Right lobe of liver (tissue), 6 donors: ENCODE measurements at regions not wholly inside any gene's neighbourhood (a gene's known extent, or its start where the extent isn't known, plus 50 kb on each side); places are given as distances from the start of the nearest gene placed in this dataset.

ENCODE experiments used
- ATAC-seq, 4 donors: fragments of 200-7000 bp; cut with Tn5 transposase; one replicate each; pipeline ENCODE4 v1.9.1; 2020; ENCODE audit warnings: mild to moderate bottlenecking in 4 of 4, moderate library complexity in 4 of 4
- DNase-seq, 3 donors: peaks; one replicate each; pipeline ENCODE4 v3.0.0-alpha.2; 2020
- H3K27ac ChIP-seq, 3 donors: fragments of 200-600 bp; one replicate each; pipeline ENCODE4 v1.8.0; 2022
- H3K27me3 ChIP-seq, 2 donors: fragments of 200-600 bp; one replicate each; pipeline ENCODE4 v1.8.0; 2022
- H3K36me3 ChIP-seq, 4 donors: fragments of 200-600 bp; sonication (generic) in 1 of 4; one replicate each; pipeline versions ENCODE4 v1.5.1 to v1.8.0; 2017 to 2022; ENCODE audit warnings: control low read depth in 1 of 4
- H3K4me1 ChIP-seq, 4 donors: fragments of 200-600 bp; sonication (generic) in 1 of 4; one replicate each; pipeline versions ENCODE4 v1.5.1 to v1.8.0; 2017 to 2022; ENCODE audit warnings: control low read depth in 1 of 4
- H3K4me3 ChIP-seq, 3 donors: fragments of 200-600 bp; one replicate each; pipeline ENCODE4 v1.8.0; 2022
- H3K9me3 ChIP-seq, 4 donors: fragments of 200-600 bp; sonication (generic) in 1 of 4; one replicate each; pipeline versions ENCODE4 v1.5.1 to v1.8.0; 2017 to 2022; ENCODE audit warnings: control low read depth in 1 of 4
- POLR2A ChIP-seq: fragments of 450-650 bp; IDR thresholded peaks from one replicate; pipeline ENCODE4 v1.6.1; 2017; ENCODE audit warnings: antibody characterized with exemption, mild to moderate bottlenecking
- WGBS: methylation state at CpG from one replicate; pipeline ENCODE4 v1.1.6; 2018; ENCODE audit warnings: low coverage, low lambda C conversion rate; ENCODE audit not compliant: insufficient coverage; ENCODE audit errors: missing lambda C conversion rate; 5-methylcytosine and 5-hydroxymethylcytosine counted together
- intact Hi-C, 2 donors: fragments of 100-400 bp; cut with DNase I; formaldehyde crosslinking; loops; one replicate each; pipeline versions ENCODE4 v1.11.2 to v1.14.1; 2022
- TF ChIP-seq, protein P1 (sequence below), 4 donors: fragments of 200-600 bp in 3 of 4; fragments of 450-650 bp in 1 of 4; IDR thresholded peaks; one replicate each; pipeline versions ENCODE4 v1.5.1 to v1.8.0; 2016 to 2022; ENCODE audit warnings: antibody characterized with exemption in 4 of 4, mild to moderate bottlenecking in 2 of 4
- donor health status: DM: no; HTN: yes; CAD: no.
- donor health status: DM: no; HTN: no; CAD: no.
- donor health status: DM: no; HTN: no; CAD: no.
- donor health status: DM: no; HTN: yes; CAD: no.
- donor health status: DM: no; HTN: yes; CAD: no.

DNA sequence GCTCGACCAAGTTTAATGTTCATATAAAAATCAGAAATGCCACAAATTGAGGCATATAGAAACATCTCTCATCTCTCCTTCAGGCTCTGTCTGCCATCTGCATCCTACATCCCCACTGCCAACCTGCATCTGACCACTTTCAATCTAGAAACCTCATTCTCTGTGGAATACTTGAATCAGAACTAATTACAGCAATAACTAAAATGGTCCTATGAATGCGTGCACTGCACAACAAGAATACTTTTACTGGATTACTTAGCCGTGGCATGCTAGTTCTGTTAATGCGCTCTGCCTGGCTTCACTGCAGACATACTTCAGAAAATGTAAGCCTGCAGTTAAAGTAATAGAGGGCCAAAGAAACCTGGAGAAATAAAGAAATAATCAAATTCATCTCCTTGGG, 89.8 kb upstream of the NR5A2 start:
- no peaks in the 10 kb centered on the region for H3K4me1 ChIP-seq
- intact Hi-C loops = no loop called here
- DNase-seq (no peak), ATAC-seq (no peak)
- H3K9me3 ChIP-seq = no peaks in the 10 kb centered on the region
- 81% methylated on average over 4 of the region's 4 CpGs for WGBS
- H3K36me3 ChIP-seq = no peaks in the 10 kb centered on the region
- H3K27me3 ChIP-seq = no peaks in the 10 kb centered on the region
- no peak overlapping the region for H3K27ac ChIP-seq
- no peak for TF ChIP-seq POLR2A
- TF ChIP-seq, protein P1, sequence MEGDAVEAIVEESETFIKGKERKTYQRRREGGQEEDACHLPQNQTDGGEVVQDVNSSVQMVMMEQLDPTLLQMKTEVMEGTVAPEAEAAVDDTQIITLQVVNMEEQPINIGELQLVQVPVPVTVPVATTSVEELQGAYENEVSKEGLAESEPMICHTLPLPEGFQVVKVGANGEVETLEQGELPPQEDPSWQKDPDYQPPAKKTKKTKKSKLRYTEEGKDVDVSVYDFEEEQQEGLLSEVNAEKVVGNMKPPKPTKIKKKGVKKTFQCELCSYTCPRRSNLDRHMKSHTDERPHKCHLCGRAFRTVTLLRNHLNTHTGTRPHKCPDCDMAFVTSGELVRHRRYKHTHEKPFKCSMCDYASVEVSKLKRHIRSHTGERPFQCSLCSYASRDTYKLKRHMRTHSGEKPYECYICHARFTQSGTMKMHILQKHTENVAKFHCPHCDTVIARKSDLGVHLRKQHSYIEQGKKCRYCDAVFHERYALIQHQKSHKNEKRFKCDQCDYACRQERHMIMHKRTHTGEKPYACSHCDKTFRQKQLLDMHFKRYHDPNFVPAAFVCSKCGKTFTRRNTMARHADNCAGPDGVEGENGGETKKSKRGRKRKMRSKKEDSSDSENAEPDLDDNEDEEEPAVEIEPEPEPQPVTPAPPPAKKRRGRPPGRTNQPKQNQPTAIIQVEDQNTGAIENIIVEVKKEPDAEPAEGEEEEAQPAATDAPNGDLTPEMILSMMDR (IDR thresholded peaks at IDR 0.05) = no peak
- H3K4me3 ChIP-seq = no peak overlapping the region

DNA sequence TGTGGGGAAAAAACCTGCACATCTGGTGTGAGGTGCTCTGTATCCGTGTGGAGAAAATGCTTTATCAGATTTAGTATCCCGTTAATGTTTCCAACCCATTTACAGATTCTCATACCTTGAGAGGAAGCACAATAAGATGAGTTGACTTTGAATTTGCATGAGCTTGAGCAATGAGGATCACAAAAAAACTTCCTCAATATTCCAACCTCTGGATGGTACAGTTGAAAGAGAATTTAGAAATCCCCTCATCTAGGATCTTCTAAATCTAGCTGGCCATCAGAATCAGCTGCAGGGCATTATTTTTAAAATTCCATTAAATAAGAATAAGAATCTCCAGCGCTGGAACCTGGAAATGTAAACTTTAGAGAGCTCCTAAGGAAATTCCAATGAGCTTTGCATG, 82.5 kb upstream of the NR5A2 start:
- TF ChIP-seq POLR2A = no peak
- TF ChIP-seq, protein P1 (IDR thresholded peaks at IDR 0.05) = no peak
- Histone ChIP-seq H3K27ac (no peak overlapping the region), H3K4me1 (no peaks in the 10 kb centered on the region), H3K9me3 (no peaks in the 10 kb centered on the region), H3K27me3 (no peaks in the 10 kb centered on the region), H3K4me3 (no peak overlapping the region), H3K36me3 (no peaks in the 10 kb centered on the region)
- DNase-seq = no peak
- ATAC-seq = no peak
- intact Hi-C loops = no loop called here
- WGBS = 93% methylated on average over 3 of the region's 3 CpGs

DNA sequence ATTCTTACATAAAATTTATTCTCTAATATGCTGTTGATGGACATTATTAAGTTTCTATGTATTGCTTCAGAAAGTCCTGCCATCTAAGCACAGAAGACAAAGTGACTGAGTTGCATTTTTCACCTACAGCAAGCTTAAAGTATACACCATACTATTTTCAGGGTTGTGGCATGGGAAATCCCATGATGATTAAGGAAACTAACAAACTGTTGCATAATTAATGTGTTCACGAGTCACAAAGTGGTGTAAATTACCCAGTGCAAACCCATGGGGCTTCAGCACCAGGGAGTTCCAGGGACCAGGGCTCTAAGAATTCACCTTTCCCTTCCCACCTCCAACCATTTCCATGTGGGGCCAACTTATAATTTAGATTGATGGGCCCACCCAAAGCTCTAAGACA, 81.9 kb upstream of the NR5A2 start:
- H3K9me3 ChIP-seq = no peaks in the 10 kb centered on the region
- WGBS = 46% methylated on average over 1 of the region's 1 CpG
- TF ChIP-seq, protein P1 (IDR thresholded peaks at IDR 0.05) = no peak
- TF ChIP-seq POLR2A = no peak
- no peak overlapping the region for H3K4me3 ChIP-seq
- intact Hi-C loops = no loop called here
- DNase-seq = no peak
- no peaks in the 10 kb centered on the region for H3K4me1 ChIP-seq
- no peak for ATAC-seq
- no peak overlapping the region for H3K27ac ChIP-seq
- H3K36me3 ChIP-seq = no peaks in the 10 kb centered on the region
- no peaks in the 10 kb centered on the region for H3K27me3 ChIP-seq

DNA sequence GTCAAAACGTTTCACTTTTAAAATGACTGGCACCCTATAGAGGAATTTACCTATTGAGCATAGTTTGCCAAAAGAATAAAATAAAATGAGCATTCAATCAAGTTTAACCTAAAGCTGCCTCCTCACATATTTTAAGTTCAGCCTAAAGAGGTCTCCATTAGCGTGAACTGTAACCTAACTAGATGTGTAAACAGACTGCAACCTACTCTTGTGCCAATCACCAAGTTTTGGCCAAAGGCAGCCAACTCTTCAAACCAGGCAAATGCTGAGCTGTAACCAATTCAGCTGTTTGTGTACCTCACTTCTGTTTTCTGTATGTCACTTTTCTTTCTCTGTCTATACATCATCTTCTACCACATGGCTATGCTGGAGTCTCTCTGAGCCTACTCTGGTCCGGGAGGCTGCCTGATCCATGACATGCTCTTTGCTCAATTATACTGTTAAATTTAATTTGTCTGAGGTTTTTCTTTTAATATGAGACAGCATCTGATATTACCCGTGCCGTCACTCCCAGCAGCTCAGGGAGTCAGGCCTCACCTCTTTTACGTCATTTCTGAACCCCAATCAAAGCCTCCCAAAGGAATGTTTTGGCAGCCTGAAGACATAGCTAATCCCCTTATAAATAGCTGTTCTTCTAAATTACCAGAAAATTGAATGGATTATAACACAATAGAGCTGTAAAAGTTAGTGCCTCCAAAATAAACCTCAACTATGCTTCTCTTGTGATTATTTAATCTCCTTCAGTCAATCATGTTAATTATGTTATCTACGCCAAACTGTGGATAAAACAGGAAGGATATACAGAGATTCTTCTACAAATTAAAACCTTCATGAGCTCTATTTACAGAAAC, 81.0 kb upstream of the NR5A2 start:
- ATAC-seq = peak; percentile 58 to 85 (median 70)

More for the DNA sequence above, 81.0 kb upstream of the NR5A2 start:
- Histone ChIP-seq H3K4me3 (no peak overlapping the region), H3K36me3 (no peaks in the 10 kb centered on the region), H3K4me1 (no peaks in the 10 kb centered on the region), H3K27ac (no peak overlapping the region), H3K27me3 (no peaks in the 10 kb centered on the region), H3K9me3 (no peaks in the 10 kb centered on the region)
- TF ChIP-seq POLR2A = no peak
- TF ChIP-seq, protein P1 (IDR thresholded peaks at IDR 0.05) = no peak
- intact Hi-C loops = no loop called here
- WGBS = 74% methylated on average over 7 of the region's 7 CpGs
- DNase-seq = peak in 1 of 3 donors; percentile 47
